ENCODE measurements at regions not wholly inside any gene's neighbourhood (a gene's known extent, or its start where the extent isn't known, plus 50 kb on each side); places are given as distances from the start of the nearest gene placed in this dataset.

DNA sequence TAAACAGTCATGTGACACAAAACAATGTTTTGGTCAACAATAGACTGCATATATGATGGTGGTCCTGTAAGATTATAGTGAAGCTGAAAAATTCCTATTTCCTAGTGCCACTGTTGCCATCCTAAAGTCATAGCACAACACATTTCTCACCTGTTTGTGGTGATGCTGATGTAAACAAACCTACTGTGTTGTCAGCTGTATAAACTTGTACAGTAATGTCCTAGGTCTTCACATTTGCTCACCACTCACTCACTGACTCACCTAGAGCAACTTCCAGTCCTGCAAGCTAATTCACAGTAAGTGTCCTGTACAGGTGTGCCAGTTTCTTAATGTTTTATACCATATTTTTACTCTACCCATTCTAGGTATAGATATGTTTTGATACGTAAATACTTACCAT, 326.1 kb upstream of the USP24 start:
- TF ChIP-seq CTCF (IDR thresholded peaks at IDR 0.05; ENCODE audit: low read length), result no peak
- TF ChIP-seq EZH2 (IDR thresholded peaks at IDR 0.05; ENCODE audit: borderline replicate concordance, low read length), result no peak
